ENCODE measurements at regions not wholly inside any gene's neighbourhood (a gene's known extent, or its start where the extent isn't known, plus 50 kb on each side); places are given as distances from the start of the nearest gene placed in this dataset.

DNA sequence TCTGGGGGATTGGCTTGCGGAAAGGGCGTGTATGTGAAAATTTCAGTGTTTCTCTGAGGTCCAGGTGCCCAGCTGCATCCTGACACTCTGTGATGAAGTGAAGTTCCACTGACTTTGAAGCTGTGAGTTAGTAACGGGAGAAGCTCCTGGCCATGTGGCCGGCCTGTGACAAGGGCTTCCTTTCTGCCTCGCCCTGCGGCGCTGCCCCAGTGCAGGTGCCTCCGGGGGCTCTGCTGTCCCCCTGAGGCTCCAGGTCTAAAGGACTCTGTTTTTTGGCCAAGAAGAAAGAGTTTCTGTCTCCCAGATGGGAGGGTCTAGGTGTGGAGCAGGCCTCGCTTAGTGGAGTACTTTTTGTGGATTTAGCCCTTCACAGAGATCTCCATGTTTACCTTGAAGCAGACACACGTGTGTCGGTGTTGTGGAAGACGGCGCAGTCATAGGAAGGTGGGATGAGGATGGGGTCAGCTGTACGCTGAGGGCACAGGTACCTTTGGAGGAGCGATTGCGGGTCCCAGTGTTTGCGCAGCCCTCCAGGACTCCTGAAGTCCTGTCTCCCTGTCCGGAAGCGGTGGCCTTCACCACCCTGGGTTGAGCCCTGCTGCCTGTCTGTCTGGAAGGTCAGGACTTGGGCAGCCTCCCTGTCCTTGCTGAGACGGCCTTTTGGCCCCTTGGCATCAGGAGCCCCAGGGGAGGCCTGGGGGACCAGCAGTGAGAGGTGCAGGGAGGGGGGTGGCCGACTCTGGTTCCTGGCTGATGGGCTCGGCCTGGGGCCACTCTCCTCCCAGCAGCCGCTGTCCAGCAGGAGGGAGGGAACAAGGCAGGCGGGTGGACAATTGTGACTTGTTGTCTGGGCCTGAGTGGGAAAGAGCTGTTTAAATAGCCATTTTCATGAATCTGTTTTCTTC, 1249.3 kb downstream of the BRD1 start:
- H4K20me1 ChIP-seq (ENCODE audit: insufficient read depth): no peaks in the 10 kb centered on the region
- H3K4me2 ChIP-seq (ENCODE audit: low read length): no peak overlapping the region
- ChIA-PET RAD21 (ENCODE audit: low non-redundant PET in 1 of 2, low total read pairs in 2 of 2, uncharacterized antibody in 2 of 2, unreplicated experiment in 2 of 2) (no interaction called here), CTCF (no interaction called here), POLR2A (no interaction called here)
- BruUV-seq (replicated peaks): no TSS peak
- TF ChIP-seq, protein P1, sequence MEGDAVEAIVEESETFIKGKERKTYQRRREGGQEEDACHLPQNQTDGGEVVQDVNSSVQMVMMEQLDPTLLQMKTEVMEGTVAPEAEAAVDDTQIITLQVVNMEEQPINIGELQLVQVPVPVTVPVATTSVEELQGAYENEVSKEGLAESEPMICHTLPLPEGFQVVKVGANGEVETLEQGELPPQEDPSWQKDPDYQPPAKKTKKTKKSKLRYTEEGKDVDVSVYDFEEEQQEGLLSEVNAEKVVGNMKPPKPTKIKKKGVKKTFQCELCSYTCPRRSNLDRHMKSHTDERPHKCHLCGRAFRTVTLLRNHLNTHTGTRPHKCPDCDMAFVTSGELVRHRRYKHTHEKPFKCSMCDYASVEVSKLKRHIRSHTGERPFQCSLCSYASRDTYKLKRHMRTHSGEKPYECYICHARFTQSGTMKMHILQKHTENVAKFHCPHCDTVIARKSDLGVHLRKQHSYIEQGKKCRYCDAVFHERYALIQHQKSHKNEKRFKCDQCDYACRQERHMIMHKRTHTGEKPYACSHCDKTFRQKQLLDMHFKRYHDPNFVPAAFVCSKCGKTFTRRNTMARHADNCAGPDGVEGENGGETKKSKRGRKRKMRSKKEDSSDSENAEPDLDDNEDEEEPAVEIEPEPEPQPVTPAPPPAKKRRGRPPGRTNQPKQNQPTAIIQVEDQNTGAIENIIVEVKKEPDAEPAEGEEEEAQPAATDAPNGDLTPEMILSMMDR (IDR thresholded peaks at IDR 0.05 in 2 of 3, conservative IDR thresholded peaks at IDR 0.05 in 1 of 3; ENCODE audit: borderline replicate concordance in 1 of 3, insufficient read depth in 1 of 3, low read depth in 2 of 3, low read length in 2 of 3): no peak
- TF ChIP-seq, protein P2, sequence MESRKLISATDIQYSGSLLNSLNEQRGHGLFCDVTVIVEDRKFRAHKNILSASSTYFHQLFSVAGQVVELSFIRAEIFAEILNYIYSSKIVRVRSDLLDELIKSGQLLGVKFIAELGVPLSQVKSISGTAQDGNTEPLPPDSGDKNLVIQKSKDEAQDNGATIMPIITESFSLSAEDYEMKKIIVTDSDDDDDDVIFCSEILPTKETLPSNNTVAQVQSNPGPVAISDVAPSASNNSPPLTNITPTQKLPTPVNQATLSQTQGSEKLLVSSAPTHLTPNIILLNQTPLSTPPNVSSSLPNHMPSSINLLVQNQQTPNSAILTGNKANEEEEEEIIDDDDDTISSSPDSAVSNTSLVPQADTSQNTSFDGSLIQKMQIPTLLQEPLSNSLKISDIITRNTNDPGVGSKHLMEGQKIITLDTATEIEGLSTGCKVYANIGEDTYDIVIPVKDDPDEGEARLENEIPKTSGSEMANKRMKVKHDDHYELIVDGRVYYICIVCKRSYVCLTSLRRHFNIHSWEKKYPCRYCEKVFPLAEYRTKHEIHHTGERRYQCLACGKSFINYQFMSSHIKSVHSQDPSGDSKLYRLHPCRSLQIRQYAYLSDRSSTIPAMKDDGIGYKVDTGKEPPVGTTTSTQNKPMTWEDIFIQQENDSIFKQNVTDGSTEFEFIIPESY (IDR thresholded peaks at IDR 0.05; ENCODE audit: extremely low read depth, insufficient replicate concordance, low read length): no peak
- no peaks in the 10 kb centered on the region for H3K9me2 ChIP-seq (ENCODE audit: insufficient read depth)
- ATAC-seq: no peak
- H3K36me3 ChIP-seq (ENCODE audit: control insufficient read depth in 1 of 2, insufficient read depth in 2 of 2, low read length in 2 of 2): no peaks in the 10 kb centered on the region
- H3K79me2 ChIP-seq (ENCODE audit: insufficient read depth, low read length): no peaks in the 10 kb centered on the region
- peaks cover 0 to 5% of the 10 kb centered on the region in 2 experiments; a peak in 1 of 4 replicates for H3K9me3 ChIP-seq (ENCODE audit: control insufficient read depth in 1 of 2, insufficient read depth in 1 of 2, low read depth in 1 of 2, low read length in 2 of 2)
- H3K9ac ChIP-seq (ENCODE audit: low read length): no peak overlapping the region
- H2AFZ ChIP-seq (ENCODE audit: low read depth, low read length, poor library complexity, severe bottlenecking): no peak overlapping the region
- no peak overlapping the region for H3K27ac ChIP-seq (ENCODE audit: low read depth, low read length)
- intact Hi-C loops (cut with micrococcal nuclease): no loop called here
- no peaks in the 10 kb centered on the region for H3K27me3 ChIP-seq (ENCODE audit: insufficient read depth, low read length)
- DNase-seq (ENCODE audit: low read depth, low spot score): no peak
- H3K4me1 ChIP-seq (ENCODE audit: control insufficient read depth in 1 of 2, insufficient read depth in 2 of 2, low read length in 2 of 2): no peaks in the 10 kb centered on the region
- H3K4me3 ChIP-seq (replicated peaks in 1 of 2; ENCODE audit: low read depth in 1 of 2, low read length in 2 of 2): no peak overlapping the region
